Activated T-cell treated with anti-CD3 and anti-CD28 coated beads for 24 hours (primary cell): ENCODE measurements at regions not wholly inside any gene's neighbourhood (a gene's known extent, or its start where the extent isn't known, plus 50 kb on each side); places are given as distances from the start of the nearest gene placed in this dataset.
"Not testable (repeated sequence)": the region's sequence is repeated elsewhere in the genome, so short reads cannot be mapped to it uniquely, and the experiment has no call there.

Experiments
- DNase-seq: peaks from one replicate; pipeline ENCODE4 v3.0.0-alpha.2; 2020; ENCODE audit warnings: low read depth

GRCh38 chr6:147651-148050 is 144.6 kb upstream of the DUSP22 start:
- DNase-seq: not testable (repeated sequence)

DNA sequence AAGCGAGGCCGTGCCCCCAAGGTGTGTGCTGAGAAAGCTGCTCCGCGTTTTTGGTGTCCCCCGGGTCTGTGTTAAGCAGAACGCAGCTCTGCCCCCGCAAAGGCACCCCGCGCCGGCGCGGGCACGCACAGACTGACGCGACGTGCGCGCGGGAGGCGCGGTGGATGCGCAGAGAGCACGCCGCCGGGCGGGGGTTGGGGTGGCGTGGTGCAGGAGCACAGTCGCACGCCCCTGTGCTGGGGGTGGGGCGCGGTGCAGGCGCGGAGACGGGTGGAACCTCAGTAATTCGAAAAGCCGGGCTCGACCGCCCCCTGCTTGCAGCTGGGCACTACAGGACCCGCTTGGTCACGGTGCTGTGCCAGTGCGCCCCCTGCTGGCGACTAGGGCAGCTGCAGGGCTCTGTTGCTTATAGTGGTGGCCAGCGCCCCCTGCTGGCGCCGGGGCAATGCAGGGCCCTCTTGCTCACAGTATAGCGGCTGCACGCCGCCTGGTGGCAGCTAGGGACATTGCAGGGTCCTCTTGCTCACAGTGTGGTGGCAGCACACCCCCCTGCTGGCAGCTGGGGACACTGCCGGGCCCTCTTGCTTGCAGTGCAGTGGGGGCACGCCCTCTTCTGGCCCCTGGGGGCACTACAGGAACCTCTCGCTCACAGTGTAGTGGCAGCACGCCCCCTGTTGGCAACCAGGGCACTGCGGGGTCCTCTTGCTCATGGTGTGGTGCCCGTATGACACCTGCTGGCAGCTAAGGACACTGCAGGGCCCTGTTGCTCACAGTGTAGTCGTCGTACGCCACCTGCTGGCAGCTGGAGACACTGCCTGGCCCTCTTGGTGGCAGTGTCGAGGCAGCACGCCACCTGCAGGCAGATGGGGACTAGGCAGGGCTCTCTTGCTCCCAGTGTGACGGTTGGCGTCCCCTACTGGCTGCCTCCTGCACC is 144.0 kb upstream of the DUSP22 start:
- DNase-seq: peak; percentile 69

- not testable (repeated sequence) for DNase-seq
Measured at GRCh38 chr6:150147-150546, 142.1 kb upstream of the DUSP22 start.

GRCh38 chr6:152436-152835 is 139.9 kb upstream of the DUSP22 start:
- DNase-seq: not testable (repeated sequence)

DNA sequence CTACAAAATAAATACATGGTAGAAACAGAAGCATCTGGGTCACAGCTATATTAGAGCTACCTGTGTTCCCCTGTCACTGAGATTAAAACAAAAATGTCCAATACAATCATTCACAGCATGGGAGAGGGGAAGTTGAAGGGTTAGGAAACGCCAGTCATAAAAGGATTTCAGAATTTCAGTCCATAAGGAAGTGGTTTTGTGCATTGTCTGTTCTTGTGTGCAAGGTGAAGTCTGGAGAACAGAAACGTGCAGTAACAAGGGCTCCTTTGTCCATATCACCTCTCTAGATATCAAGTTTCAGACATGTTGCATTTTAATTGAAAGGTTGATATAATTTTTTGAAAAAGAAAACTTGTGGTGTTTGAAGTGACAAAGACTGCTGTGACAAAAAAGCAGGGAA is 139.3 kb upstream of the DUSP22 start:
- DNase-seq: not testable (repeated sequence)

GRCh38 chr6:153867-154266 is 138.4 kb upstream of the DUSP22 start:
- DNase-seq: not testable (repeated sequence)

GRCh38 chr6:154321-155092 is 137.8 kb upstream of the DUSP22 start:
- DNase-seq: not testable (repeated sequence)

DNA sequence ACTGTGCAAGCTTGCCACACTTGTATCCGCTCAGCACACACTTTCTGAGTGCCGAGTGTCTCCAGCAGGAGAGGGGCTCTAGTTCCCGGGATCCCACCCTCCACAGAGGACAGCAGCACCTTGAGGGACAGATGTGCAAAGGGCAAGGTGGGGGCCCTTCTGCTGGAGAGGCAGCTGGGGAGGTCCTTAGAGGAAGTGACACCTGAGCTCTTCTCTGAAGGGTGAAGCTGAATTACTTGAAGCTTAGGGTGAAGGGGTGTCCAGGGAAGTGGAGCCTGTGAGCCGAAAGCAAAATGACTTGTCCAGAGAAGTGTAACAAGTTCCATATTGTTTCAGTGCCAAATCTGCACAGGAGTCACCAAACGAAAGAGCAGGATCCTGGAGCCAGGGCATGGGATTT is 136.3 kb upstream of the DUSP22 start:
- DNase-seq: no peak

GRCh38 chr6:156441-157140 is 135.7 kb upstream of the DUSP22 start:
- DNase-seq: not testable (repeated sequence)

DNA sequence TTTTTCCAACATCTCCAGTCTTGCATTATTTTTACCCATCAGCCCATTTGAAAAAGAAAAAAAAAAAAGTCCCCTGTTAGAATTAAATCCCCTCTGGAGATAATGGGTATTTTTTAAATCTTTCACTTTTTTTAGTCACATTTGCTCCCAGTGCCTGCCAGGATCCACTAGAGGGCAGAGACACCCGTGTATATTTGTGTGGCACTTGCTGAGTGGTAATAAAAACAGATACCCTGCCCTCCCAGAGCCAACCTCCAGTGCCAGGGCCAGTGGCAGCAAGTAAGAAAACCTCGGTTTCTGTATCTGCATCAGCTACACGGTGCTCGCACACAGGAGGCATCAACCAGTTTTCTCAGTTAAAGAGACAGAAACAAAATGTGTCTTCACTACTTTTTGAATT is 135.1 kb upstream of the DUSP22 start:
- DNase-seq: not testable (repeated sequence)

GRCh38 chr6:161657-162056 is 130.6 kb upstream of the DUSP22 start:
- DNase-seq: not testable (repeated sequence)

- DNase-seq: no peak
Measured at GRCh38 chr6:164720-165119, 127.6 kb upstream of the DUSP22 start.

- DNase-seq: no peak
Measured at GRCh38 chr6:165263-165662, 127.0 kb upstream of the DUSP22 start.

DNA sequence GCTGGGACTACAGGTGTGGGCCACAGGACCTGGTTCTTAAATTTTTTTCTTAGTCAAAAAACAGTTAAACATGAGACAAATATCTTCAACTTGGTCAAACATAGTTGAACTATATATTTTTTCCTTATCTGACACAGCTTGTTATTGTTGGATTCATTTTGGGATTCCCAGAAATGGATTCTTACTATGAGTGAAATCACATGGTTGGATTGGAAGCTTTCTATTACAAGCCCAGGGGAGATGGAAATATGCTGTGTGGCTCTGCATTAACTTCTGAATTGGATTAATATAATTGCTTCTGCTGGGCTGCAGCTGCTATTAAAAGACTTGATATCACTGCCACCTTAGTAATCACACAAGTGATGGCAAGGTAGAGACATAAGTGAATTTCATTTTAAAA is 126.4 kb upstream of the DUSP22 start:
- no peak for DNase-seq

DNA sequence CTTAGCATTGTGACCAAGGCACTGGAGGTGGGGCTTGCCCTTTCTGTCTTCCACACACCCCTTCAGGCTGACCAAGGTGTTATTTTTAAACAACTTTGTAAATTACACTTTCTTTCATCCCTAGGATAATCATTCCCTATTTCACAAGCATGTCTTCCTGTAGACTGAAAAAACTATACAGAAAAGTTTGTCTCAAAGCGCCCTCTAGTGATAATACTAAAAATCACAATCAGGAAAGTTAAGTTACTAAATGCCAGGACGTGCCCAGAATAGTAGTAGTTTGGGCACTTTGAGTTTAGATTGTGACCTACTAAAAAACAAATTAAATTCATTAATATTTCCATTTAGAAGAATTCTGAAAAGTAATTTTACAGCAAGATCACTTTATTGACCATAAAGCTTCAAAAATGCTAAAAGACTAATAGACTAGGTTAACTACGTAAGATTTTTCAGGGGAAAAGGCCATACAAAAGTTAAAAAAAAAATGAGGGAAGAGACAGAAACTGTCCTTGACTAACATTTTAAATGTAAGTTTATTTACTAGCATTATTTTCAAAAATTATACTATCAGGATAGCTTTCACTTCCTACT is 123.3 kb upstream of the DUSP22 start:
- DNase-seq: no peak

DNA sequence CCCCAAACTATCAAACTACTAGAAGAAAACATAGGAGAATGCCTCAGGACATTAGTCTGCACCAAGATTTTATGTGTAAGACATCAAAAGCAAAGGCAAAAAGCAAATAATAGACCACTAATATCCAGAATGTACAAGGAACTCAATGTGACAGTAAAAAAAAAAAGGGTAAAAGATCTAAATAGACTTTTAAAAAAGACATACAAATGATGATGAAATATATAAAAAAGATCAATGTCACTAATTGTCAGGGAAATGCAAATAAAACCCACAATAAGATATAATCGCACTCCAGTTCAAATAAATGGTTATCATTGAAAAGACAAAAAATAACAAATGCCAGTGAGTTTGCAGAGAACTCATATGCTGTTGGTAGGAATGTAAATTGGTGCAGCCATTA is 118.3 kb upstream of the DUSP22 start:
- DNase-seq: no peak

- DNase-seq: no peak
Measured at GRCh38 chr6:175680-176079, 116.6 kb upstream of the DUSP22 start.

- no peak for DNase-seq
Measured at GRCh38 chr6:176766-177165, 115.5 kb upstream of the DUSP22 start.

- no peak for DNase-seq
Measured at GRCh38 chr6:178119-178518, 114.2 kb upstream of the DUSP22 start.

DNA sequence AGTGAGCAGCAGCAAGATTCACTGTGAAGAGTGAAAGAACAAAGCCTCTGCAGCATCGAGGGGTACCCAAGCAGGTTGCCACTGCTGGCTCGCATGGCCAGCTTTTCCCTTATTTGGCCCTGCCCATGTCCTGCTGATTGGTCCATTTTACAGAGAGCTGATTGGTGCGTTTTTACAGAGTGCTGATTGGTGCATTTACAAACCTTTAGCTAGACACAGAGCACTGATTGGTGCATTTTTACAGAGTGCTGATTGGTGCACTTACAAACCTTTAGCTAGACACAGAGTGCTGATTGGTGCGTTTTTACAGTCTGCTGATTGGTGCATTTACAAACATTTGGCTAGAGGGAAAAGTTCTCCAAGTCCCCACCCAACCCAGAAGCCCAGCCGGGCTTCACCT is 113.4 kb upstream of the DUSP22 start:
- not testable (repeated sequence) for DNase-seq

DNA sequence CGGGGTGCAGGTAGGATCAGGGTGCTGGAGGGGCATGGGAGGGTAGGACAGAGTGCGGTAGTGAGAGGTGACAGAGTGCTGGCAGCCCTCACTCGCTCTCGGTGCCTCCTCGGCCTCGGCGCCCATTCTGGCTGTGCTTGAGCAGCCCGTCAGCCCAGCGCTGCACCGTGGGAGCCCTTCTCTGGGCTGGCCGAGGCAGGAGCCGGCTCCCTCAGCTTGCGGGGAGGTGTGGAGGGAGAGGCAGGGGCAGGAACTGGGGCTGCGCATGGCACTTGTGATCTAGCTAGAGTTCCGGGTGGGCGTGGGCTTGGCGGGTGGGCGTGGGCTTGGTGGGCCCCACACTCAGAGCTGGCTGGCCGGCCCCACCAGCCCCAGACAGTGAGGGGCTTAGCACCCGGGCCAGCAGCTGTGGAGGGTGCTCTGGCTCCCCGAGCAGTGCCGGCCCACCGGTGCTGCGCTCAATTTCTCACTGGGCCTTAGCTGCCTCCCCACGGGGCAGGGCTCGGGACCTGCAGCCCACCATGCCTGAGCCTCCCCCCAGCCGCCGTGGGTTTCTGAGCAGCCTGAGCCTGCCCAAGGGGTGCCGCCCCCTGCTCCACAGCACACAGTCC is 112.8 kb upstream of the DUSP22 start:
- DNase-seq: no peak
